Astrocyte (in vitro differentiated cells and primary cell): ENCODE measurements at regions not wholly inside any gene's neighbourhood (a gene's known extent, or its start where the extent isn't known, plus 50 kb on each side); places are given as distances from the start of the nearest gene placed in this dataset.

ENCODE experiments used
- DNase-seq: peaks from one replicate; pipeline ENCODE4 v3.0.0-alpha.2; 2010; ENCODE audit warnings: low read depth
- FAIRE-seq: peaks from 2 replicates; lab custom pipeline; 2011; peaks lifted over from hg19 to GRCh38; lab: Jason Lieb, UNC
- H2AFZ ChIP-seq: 2 replicates; pipeline ENCODE4 v1.6.0; 2012; ENCODE audit warnings: low read depth, low read length, inconsistent platforms
- H3K27ac ChIP-seq: 2 replicates; pipeline ENCODE4 v1.5.1; 2011; ENCODE audit warnings: low read depth, low read length, inconsistent platforms
- H3K27me3 ChIP-seq: 2 replicates; pipeline ENCODE4 v1.6.0; 2011; ENCODE audit warnings: low read length, inconsistent platforms; ENCODE audit not compliant: insufficient read depth
- H3K36me3 ChIP-seq: 2 replicates; pipeline ENCODE4 v1.5.1; 2011; ENCODE audit warnings: low read length, inconsistent platforms; ENCODE audit not compliant: insufficient read depth
- H3K4me1 ChIP-seq: 2 replicates; pipeline ENCODE4 v1.5.1; 2011; ENCODE audit warnings: low read length, inconsistent platforms; ENCODE audit not compliant: insufficient read depth
- H3K4me2 ChIP-seq: 2 replicates; pipeline ENCODE4 v1.6.0; 2012; ENCODE audit warnings: low read length, inconsistent platforms
- H3K4me3 ChIP-seq: 2 replicates; pipeline ENCODE4 v1.5.1; 2011; ENCODE audit warnings: low read depth, mild to moderate bottlenecking, low read length, inconsistent platforms; ENCODE audit not compliant: insufficient read depth
- H3K79me2 ChIP-seq: 2 replicates; pipeline ENCODE4 v1.6.0; 2012; ENCODE audit warnings: mild to moderate bottlenecking, low read length, inconsistent platforms; ENCODE audit not compliant: insufficient read depth
- H3K9ac ChIP-seq: 2 replicates; pipeline ENCODE4 v1.6.0; 2012; ENCODE audit warnings: mild to moderate bottlenecking, low read length, inconsistent platforms
- H3K9me3 ChIP-seq: 2 replicates; pipeline ENCODE4 v1.5.1; 2012; ENCODE audit warnings: low read depth, mild to moderate bottlenecking, low read length, inconsistent platforms; ENCODE audit not compliant: insufficient read depth
- H4K20me1 ChIP-seq: 2 replicates; pipeline ENCODE4 v1.6.0; 2012; ENCODE audit warnings: low read length, inconsistent platforms; ENCODE audit not compliant: insufficient read depth
- H3K27ac Mint-ChIP-seq: one replicate; pipeline ENCODE4 v1.8.0; 2021; ENCODE audit warnings: mild to moderate bottlenecking, mixed read lengths; ENCODE audit not compliant: unreplicated experiment
- H3K27me3 Mint-ChIP-seq: one replicate; pipeline ENCODE4 v1.8.0; 2021; ENCODE audit warnings: low read depth, mixed read lengths; ENCODE audit not compliant: unreplicated experiment
- H3K36me3 Mint-ChIP-seq: one replicate; pipeline ENCODE4 v1.8.0; 2021; ENCODE audit warnings: low read depth, mixed read lengths; ENCODE audit not compliant: unreplicated experiment
- H3K4me1 Mint-ChIP-seq: one replicate; pipeline ENCODE4 v1.8.0; 2021; ENCODE audit warnings: low read depth, mixed read lengths; ENCODE audit not compliant: unreplicated experiment
- H3K4me3 Mint-ChIP-seq: one replicate; pipeline ENCODE4 v1.8.0; 2021; ENCODE audit warnings: mild to moderate bottlenecking, moderate library complexity, mixed read lengths; ENCODE audit not compliant: unreplicated experiment
- H3K9me3 Mint-ChIP-seq: one replicate; pipeline ENCODE4 v1.8.0; 2021; ENCODE audit warnings: mild to moderate bottlenecking, mixed read lengths; ENCODE audit not compliant: unreplicated experiment
- CTCF ChIP-seq: IDR thresholded peaks from 2 replicates; pipeline ENCODE4 v1.5.1; 2011; ENCODE audit warnings: low read depth, mild to moderate bottlenecking, inconsistent platforms, low read length, moderate library complexity; ENCODE audit not compliant: insufficient read depth
- EZH2 ChIP-seq: IDR thresholded peaks from 2 replicates; pipeline ENCODE4 v1.6.1; 2012; ENCODE audit warnings: mild to moderate bottlenecking, low read length, inconsistent platforms; ENCODE audit not compliant: insufficient read depth

DNA sequence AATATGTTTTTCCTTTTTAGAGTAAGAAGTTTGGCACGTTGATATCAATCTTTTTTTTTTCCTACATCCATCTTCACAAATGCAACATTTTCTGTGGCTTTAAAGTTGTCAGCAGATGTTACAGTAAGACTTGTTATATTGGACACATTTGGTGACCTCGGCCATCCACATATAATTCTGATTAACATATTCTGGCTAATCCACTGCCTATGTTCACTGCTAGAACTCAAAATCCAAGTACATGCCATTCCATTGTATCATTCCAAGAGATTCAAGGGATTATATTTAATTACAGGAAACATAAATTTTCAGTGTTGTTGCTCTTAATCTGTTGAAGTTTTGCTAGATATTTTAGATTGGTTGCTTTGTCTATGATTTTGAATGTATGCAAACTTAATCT lies 367.6 kb downstream of the TENT5A start:
- no peak overlapping the region for H3K4me2 ChIP-seq
- H3K9me3 Mint-ChIP-seq = no peaks in the 10 kb centered on the region
- DNase-seq (no peak), FAIRE-seq (peak; percentile 54)
- no peak overlapping the region for H3K27ac ChIP-seq
- TF ChIP-seq EZH2 (no peak), CTCF (no peak)
- H3K9ac ChIP-seq = no peak overlapping the region
- H3K4me1 ChIP-seq = no peaks in the 10 kb centered on the region
- no peaks in the 10 kb centered on the region for H3K36me3 ChIP-seq
- no peaks in the 10 kb centered on the region for H3K4me1 Mint-ChIP-seq
- no peaks in the 10 kb centered on the region for H3K27me3 ChIP-seq
- H3K79me2 ChIP-seq = no peaks in the 10 kb centered on the region
- H3K36me3 Mint-ChIP-seq = no peaks in the 10 kb centered on the region
- no peaks in the 10 kb centered on the region for H3K27me3 Mint-ChIP-seq
- no peak overlapping the region for H3K4me3 Mint-ChIP-seq
- no peak overlapping the region for H2AFZ ChIP-seq
- H3K9me3 ChIP-seq = no peaks in the 10 kb centered on the region
- no peak overlapping the region for H3K27ac Mint-ChIP-seq
- H4K20me1 ChIP-seq = no peaks in the 10 kb centered on the region
- no peak overlapping the region for H3K4me3 ChIP-seq

- Histone ChIP-seq H3K27me3 (no peaks in the 10 kb centered on the region), H3K27ac (no peak overlapping the region), H2AFZ (no peak overlapping the region), H4K20me1 (no peaks in the 10 kb centered on the region), H3K4me1 (no peaks in the 10 kb centered on the region), H3K36me3 (no peaks in the 10 kb centered on the region), H3K9me3 (no peaks in the 10 kb centered on the region), H3K4me2 (no peak overlapping the region), H3K79me2 (no peaks in the 10 kb centered on the region), H3K9ac (no peak overlapping the region), H3K4me3 (no peak overlapping the region)
- DNase-seq (no peak), FAIRE-seq (no peak)
- H3K4me3 Mint-ChIP-seq = no peak overlapping the region
- H3K36me3 Mint-ChIP-seq = no peaks in the 10 kb centered on the region
- H3K27ac Mint-ChIP-seq = no peak overlapping the region
- no peaks in the 10 kb centered on the region for H3K9me3 Mint-ChIP-seq
- TF ChIP-seq EZH2 (no peak), CTCF (no peak)
- H3K27me3 Mint-ChIP-seq = no peaks in the 10 kb centered on the region
- H3K4me1 Mint-ChIP-seq = no peaks in the 10 kb centered on the region
Observed at GRCh38 chr6:81383472-81383871, 369.0 kb downstream of the TENT5A start.

GRCh38 chr6:81382852-81383251 lies 369.6 kb downstream of the TENT5A start:
- H3K27ac Mint-ChIP-seq = no peak overlapping the region
- no peak overlapping the region for H3K4me3 Mint-ChIP-seq
- H3K27me3 Mint-ChIP-seq = no peaks in the 10 kb centered on the region
- Histone ChIP-seq H2AFZ (no peak overlapping the region), H3K9me3 (no peaks in the 10 kb centered on the region), H3K4me3 (no peak overlapping the region), H3K9ac (no peak overlapping the region), H3K4me2 (no peak overlapping the region), H3K36me3 (no peaks in the 10 kb centered on the region), H3K4me1 (no peaks in the 10 kb centered on the region), H4K20me1 (no peaks in the 10 kb centered on the region), H3K79me2 (no peaks in the 10 kb centered on the region), H3K27ac (no peak overlapping the region), H3K27me3 (no peaks in the 10 kb centered on the region)
- no peak for FAIRE-seq
- H3K9me3 Mint-ChIP-seq = no peaks in the 10 kb centered on the region
- H3K36me3 Mint-ChIP-seq = no peaks in the 10 kb centered on the region
- TF ChIP-seq CTCF (no peak), EZH2 (no peak)
- no peaks in the 10 kb centered on the region for H3K4me1 Mint-ChIP-seq
- DNase-seq = no peak
